ENCODE measurements at regions not wholly inside any gene's neighbourhood (a gene's known extent, or its start where the extent isn't known, plus 50 kb on each side); places are given as distances from the start of the nearest gene placed in this dataset.

GRCh38 chr22:26842103-26842502 lies 184.7 kb downstream of the MIAT start:
- Mint-ChIP-seq H3K4me3 (no peak overlapping the region), H3K9me3 (no peaks in the 10 kb centered on the region), H3K36me3 (ENCODE audit: low read depth) (no peaks in the 10 kb centered on the region), H3K27me3 (ENCODE audit: low read depth) (no peaks in the 10 kb centered on the region), H3K27ac (no peak overlapping the region), H3K4me1 (ENCODE audit: low read depth) (no peaks in the 10 kb centered on the region)
- CTCF ChIA-PET, result no interaction called here
- intact Hi-C loops (cut with micrococcal nuclease), result no loop called here
- no peak for DNase-seq

- no peaks in the 10 kb centered on the region for H3K36me3 Mint-ChIP-seq (ENCODE audit: low read depth)
- no peaks in the 10 kb centered on the region for H3K9me3 Mint-ChIP-seq
- DNase-seq, result no peak
- no peaks in the 10 kb centered on the region for H3K4me1 Mint-ChIP-seq (ENCODE audit: low read depth)
- no peak overlapping the region for H3K27ac Mint-ChIP-seq
- H3K27me3 Mint-ChIP-seq (ENCODE audit: low read depth), result no peaks in the 10 kb centered on the region
- CTCF ChIA-PET, result no interaction called here
- intact Hi-C loops (cut with micrococcal nuclease), result no loop called here
- no peak overlapping the region for H3K4me3 Mint-ChIP-seq
Observed at GRCh38 chr22:26845021-26845743, 187.8 kb downstream of the MIAT start.

- CTCF ChIA-PET, result no interaction called here
- Mint-ChIP-seq H3K4me3 (no peak overlapping the region), H3K4me1 (ENCODE audit: low read depth) (no peaks in the 10 kb centered on the region), H3K36me3 (ENCODE audit: low read depth) (no peaks in the 10 kb centered on the region), H3K9me3 (no peaks in the 10 kb centered on the region), H3K27me3 (ENCODE audit: low read depth) (no peaks in the 10 kb centered on the region), H3K27ac (no peak overlapping the region)
- intact Hi-C loops (cut with micrococcal nuclease), result no loop called here
- no peak for DNase-seq
Observed at GRCh38 chr22:26846076-26846475, 188.7 kb downstream of the MIAT start.

GRCh38 chr22:26846645-26847044 lies 189.3 kb downstream of the MIAT start:
- Mint-ChIP-seq H3K27me3 (ENCODE audit: low read depth) (no peaks in the 10 kb centered on the region), H3K36me3 (ENCODE audit: low read depth) (no peaks in the 10 kb centered on the region), H3K4me1 (ENCODE audit: low read depth) (no peaks in the 10 kb centered on the region), H3K9me3 (no peaks in the 10 kb centered on the region), H3K27ac (no peak overlapping the region), H3K4me3 (no peak overlapping the region)
- DNase-seq, result no peak
- CTCF ChIA-PET, result no interaction called here
- intact Hi-C loops (cut with micrococcal nuclease), result no loop called here

- CTCF ChIA-PET, result no interaction called here
- H3K4me3 Mint-ChIP-seq, result no peak overlapping the region
- no peaks in the 10 kb centered on the region for H3K9me3 Mint-ChIP-seq
Observed at GRCh38 chr22:26847046-26847445, 189.7 kb downstream of the MIAT start.

GRCh38 chr22:26847816-26848215 lies 190.4 kb downstream of the MIAT start:
- no peak overlapping the region for H3K4me3 Mint-ChIP-seq
- no peaks in the 10 kb centered on the region for H3K36me3 Mint-ChIP-seq (ENCODE audit: low read depth)
- no peak for DNase-seq
- H3K9me3 Mint-ChIP-seq, result no peaks in the 10 kb centered on the region
- CTCF ChIA-PET, result no interaction called here
- intact Hi-C loops (cut with micrococcal nuclease), result no loop called here
- H3K27me3 Mint-ChIP-seq (ENCODE audit: low read depth), result no peaks in the 10 kb centered on the region
- no peak overlapping the region for H3K27ac Mint-ChIP-seq
- H3K4me1 Mint-ChIP-seq (ENCODE audit: low read depth), result no peaks in the 10 kb centered on the region

More at GRCh38 chr22:26847046-26847445, 189.7 kb downstream of the MIAT start:
- Mint-ChIP-seq H3K36me3 (ENCODE audit: low read depth) (no peaks in the 10 kb centered on the region), H3K27ac (no peak overlapping the region), H3K4me1 (ENCODE audit: low read depth) (no peaks in the 10 kb centered on the region), H3K27me3 (ENCODE audit: low read depth) (no peaks in the 10 kb centered on the region)
- DNase-seq, result no peak
- intact Hi-C loops (cut with micrococcal nuclease), result no loop called here

GRCh38 chr22:26848244-26848920 lies 191.0 kb downstream of the MIAT start:
- Mint-ChIP-seq H3K36me3 (ENCODE audit: low read depth) (peaks cover 3% of the 10 kb centered on the region), H3K9me3 (no peaks in the 10 kb centered on the region), H3K27ac (no peak overlapping the region), H3K4me1 (ENCODE audit: low read depth) (no peaks in the 10 kb centered on the region), H3K4me3 (no peak overlapping the region), H3K27me3 (ENCODE audit: low read depth) (no peaks in the 10 kb centered on the region)
- DNase-seq, result no peak
- intact Hi-C loops (cut with micrococcal nuclease), result no loop called here
- CTCF ChIA-PET, result no interaction called here

GRCh38 chr22:26849575-26849974 lies 192.2 kb downstream of the MIAT start:
- Mint-ChIP-seq H3K27ac (no peak overlapping the region), H3K4me3 (no peak overlapping the region), H3K27me3 (ENCODE audit: low read depth) (no peaks in the 10 kb centered on the region), H3K4me1 (ENCODE audit: low read depth) (no peaks in the 10 kb centered on the region), H3K9me3 (no peaks in the 10 kb centered on the region), H3K36me3 (ENCODE audit: low read depth) (peaks cover 3% of the 10 kb centered on the region)
- intact Hi-C loops (cut with micrococcal nuclease), result no loop called here
- no peak for DNase-seq
- CTCF ChIA-PET, result no interaction called here

GRCh38 chr22:26851125-26851524 lies 193.7 kb downstream of the MIAT start:
- H3K4me1 Mint-ChIP-seq (ENCODE audit: low read depth), result no peaks in the 10 kb centered on the region
- no peak for DNase-seq
- H3K36me3 Mint-ChIP-seq (ENCODE audit: low read depth), result peaks cover 3% of the 10 kb centered on the region
- no peaks in the 10 kb centered on the region for H3K27me3 Mint-ChIP-seq (ENCODE audit: low read depth)
- no peak overlapping the region for H3K4me3 Mint-ChIP-seq
- H3K27ac Mint-ChIP-seq, result no peak overlapping the region
- intact Hi-C loops (cut with micrococcal nuclease), result no loop called here
- no peaks in the 10 kb centered on the region for H3K9me3 Mint-ChIP-seq
- CTCF ChIA-PET, result no interaction called here

- H3K27ac Mint-ChIP-seq, result no peak overlapping the region
- H3K4me3 Mint-ChIP-seq, result no peak overlapping the region
- CTCF ChIA-PET, result interaction anchor here (0.6 kb wide), 2 partner anchors 840 to 868 kb away, joined by 3 to 4 read pairs; no protein-coding TSS in a partner anchor
- intact Hi-C loops (cut with micrococcal nuclease), result no loop called here
- H3K36me3 Mint-ChIP-seq (ENCODE audit: low read depth), result peaks cover 3% of the 10 kb centered on the region
- DNase-seq, result no peak
- H3K4me1 Mint-ChIP-seq (ENCODE audit: low read depth), result no peaks in the 10 kb centered on the region
- no peaks in the 10 kb centered on the region for H3K9me3 Mint-ChIP-seq
- no peaks in the 10 kb centered on the region for H3K27me3 Mint-ChIP-seq (ENCODE audit: low read depth)
Observed at GRCh38 chr22:26852176-26852575, 194.8 kb downstream of the MIAT start.

- no peaks in the 10 kb centered on the region for H3K27me3 Mint-ChIP-seq (ENCODE audit: low read depth)
- H3K4me3 Mint-ChIP-seq, result no peak overlapping the region
- DNase-seq, result no peak
- peaks cover 3% of the 10 kb centered on the region for H3K36me3 Mint-ChIP-seq (ENCODE audit: low read depth)
- intact Hi-C loops (cut with micrococcal nuclease), result no loop called here
- no peaks in the 10 kb centered on the region for H3K4me1 Mint-ChIP-seq (ENCODE audit: low read depth)
- H3K9me3 Mint-ChIP-seq, result no peaks in the 10 kb centered on the region
- CTCF ChIA-PET, result no interaction called here
- H3K27ac Mint-ChIP-seq, result no peak overlapping the region
Observed at GRCh38 chr22:26853071-26853470, 195.7 kb downstream of the MIAT start.

GRCh38 chr22:26853495-26853894 lies 196.1 kb downstream of the MIAT start:
- peaks cover 3% of the 10 kb centered on the region for H3K36me3 Mint-ChIP-seq (ENCODE audit: low read depth)
- no peak overlapping the region for H3K27ac Mint-ChIP-seq
- no peaks in the 10 kb centered on the region for H3K9me3 Mint-ChIP-seq
- no peak overlapping the region for H3K4me3 Mint-ChIP-seq
- CTCF ChIA-PET, result no interaction called here
- no peak for DNase-seq
- no peaks in the 10 kb centered on the region for H3K27me3 Mint-ChIP-seq (ENCODE audit: low read depth)
- intact Hi-C loops (cut with micrococcal nuclease), result no loop called here
- H3K4me1 Mint-ChIP-seq (ENCODE audit: low read depth), result no peaks in the 10 kb centered on the region

- intact Hi-C loops (cut with micrococcal nuclease), result no loop called here
- Mint-ChIP-seq H3K9me3 (peaks cover 3% of the 10 kb centered on the region), H3K27ac (no peak overlapping the region), H3K4me1 (ENCODE audit: low read depth) (no peaks in the 10 kb centered on the region), H3K4me3 (no peak overlapping the region), H3K27me3 (ENCODE audit: low read depth) (no peaks in the 10 kb centered on the region), H3K36me3 (ENCODE audit: low read depth) (peaks cover 9% of the 10 kb centered on the region)
- DNase-seq, result no peak
- CTCF ChIA-PET, result no interaction called here
Observed at GRCh38 chr22:26857169-26857568, 199.8 kb downstream of the MIAT start.
